ENCODE measurements at regions not wholly inside any gene's neighbourhood (a gene's known extent, or its start where the extent isn't known, plus 50 kb on each side); places are given as distances from the start of the nearest gene placed in this dataset.

- DNase-seq (ENCODE audit: low spot score in 2 of 2): peak in 1 of 2 donors; percentile 52
- 80 to 84% methylated on average over 10 of the region's 10 CpGs for WGBS, 2 donors
- no peak overlapping the region for H3K4me3 ChIP-seq (ENCODE audit: low read depth, poor library complexity, severe bottlenecking)
- TF ChIP-seq POLR2A (IDR thresholded peaks at IDR 0.05) (no peak), CTCF (IDR thresholded peaks at IDR 0.05) (no peak)
- intact Hi-C loops (cut with DNase I; ENCODE audit: low total_unique reads): no loop called here
Observed at GRCh38 chr3:127486321-127486944, 104.1 kb downstream of the TPRA1 start.

GRCh38 chr3:127485396-127486170 lies 105.0 kb downstream of the TPRA1 start:
- peak in 1 of 2 donors; percentile 57 for DNase-seq (ENCODE audit: low spot score in 2 of 2)

GRCh38 chr3:127484601-127485388 lies 105.7 kb downstream of the TPRA1 start:
- 70 to 74% methylated on average over 5 to 9 of the region's 9 CpGs for WGBS, 2 donors
- peak in 1 of 2 donors; percentile 57 for DNase-seq (ENCODE audit: low spot score in 2 of 2)
- no peak overlapping the region for H3K4me3 ChIP-seq (ENCODE audit: low read depth, poor library complexity, severe bottlenecking)
- no peak for TF ChIP-seq CTCF (IDR thresholded peaks at IDR 0.05)
- TF ChIP-seq POLR2A (IDR thresholded peaks at IDR 0.05): no peak
- intact Hi-C loops (cut with DNase I; ENCODE audit: low total_unique reads): no loop called here

More at GRCh38 chr3:127485396-127486170, 105.0 kb downstream of the TPRA1 start:
- TF ChIP-seq POLR2A (IDR thresholded peaks at IDR 0.05): no peak
- TF ChIP-seq CTCF (IDR thresholded peaks at IDR 0.05): no peak
- 80 to 90% methylated on average over 8 of the region's 8 CpGs for WGBS, 2 donors
- H3K4me3 ChIP-seq (ENCODE audit: low read depth, poor library complexity, severe bottlenecking): no peak overlapping the region
- intact Hi-C loops (cut with DNase I; ENCODE audit: low total_unique reads): no loop called here

- intact Hi-C loops (cut with DNase I; ENCODE audit: low total_unique reads): no loop called here
- no peak for TF ChIP-seq POLR2A (IDR thresholded peaks at IDR 0.05)
- no peak for TF ChIP-seq CTCF (IDR thresholded peaks at IDR 0.05)
- DNase-seq (ENCODE audit: low spot score in 2 of 2): peak in 1 of 2 donors; percentile 73
- no peak overlapping the region for H3K4me3 ChIP-seq (ENCODE audit: low read depth, poor library complexity, severe bottlenecking)
- 66 to 74% methylated on average over 18 of the region's 18 CpGs for WGBS, 2 donors
Observed at GRCh38 chr3:127483902-127484591, 106.5 kb downstream of the TPRA1 start.

GRCh38 chr3:127483005-127483641 lies 107.4 kb downstream of the TPRA1 start:
- WGBS, 2 donors: 86 to 87% methylated on average over 11 of the region's 11 CpGs
- H3K4me3 ChIP-seq (ENCODE audit: low read depth, poor library complexity, severe bottlenecking): no peak overlapping the region
- TF ChIP-seq POLR2A (IDR thresholded peaks at IDR 0.05): no peak
- DNase-seq (ENCODE audit: low spot score in 2 of 2): peak in 1 of 2 donors; percentile 68
- intact Hi-C loops (cut with DNase I; ENCODE audit: low total_unique reads): no loop called here
